Fibroblast of the aortic adventitia (primary cell): ENCODE measurements at regions not wholly inside any gene's neighbourhood (a gene's known extent, or its start where the extent isn't known, plus 50 kb on each side); places are given as distances from the start of the nearest gene placed in this dataset.

Source experiments
- DNase-seq: peaks from one replicate; pipeline ENCODE4 v3.0.0-alpha.2; 2010; ENCODE audit warnings: low read depth
- H3K4me3 ChIP-seq: 2 replicates; pipeline ENCODE4 v1.5.1; 2011; ENCODE audit warnings: low read depth, mild to moderate bottlenecking, control low read depth, low read length, moderate library complexity
- CTCF ChIP-seq: IDR thresholded peaks from 2 replicates; pipeline ENCODE4 v1.5.1; 2011; ENCODE audit warnings: mild to moderate bottlenecking, low read length, control low read depth, inconsistent platforms; ENCODE audit not compliant: insufficient read depth

DNA sequence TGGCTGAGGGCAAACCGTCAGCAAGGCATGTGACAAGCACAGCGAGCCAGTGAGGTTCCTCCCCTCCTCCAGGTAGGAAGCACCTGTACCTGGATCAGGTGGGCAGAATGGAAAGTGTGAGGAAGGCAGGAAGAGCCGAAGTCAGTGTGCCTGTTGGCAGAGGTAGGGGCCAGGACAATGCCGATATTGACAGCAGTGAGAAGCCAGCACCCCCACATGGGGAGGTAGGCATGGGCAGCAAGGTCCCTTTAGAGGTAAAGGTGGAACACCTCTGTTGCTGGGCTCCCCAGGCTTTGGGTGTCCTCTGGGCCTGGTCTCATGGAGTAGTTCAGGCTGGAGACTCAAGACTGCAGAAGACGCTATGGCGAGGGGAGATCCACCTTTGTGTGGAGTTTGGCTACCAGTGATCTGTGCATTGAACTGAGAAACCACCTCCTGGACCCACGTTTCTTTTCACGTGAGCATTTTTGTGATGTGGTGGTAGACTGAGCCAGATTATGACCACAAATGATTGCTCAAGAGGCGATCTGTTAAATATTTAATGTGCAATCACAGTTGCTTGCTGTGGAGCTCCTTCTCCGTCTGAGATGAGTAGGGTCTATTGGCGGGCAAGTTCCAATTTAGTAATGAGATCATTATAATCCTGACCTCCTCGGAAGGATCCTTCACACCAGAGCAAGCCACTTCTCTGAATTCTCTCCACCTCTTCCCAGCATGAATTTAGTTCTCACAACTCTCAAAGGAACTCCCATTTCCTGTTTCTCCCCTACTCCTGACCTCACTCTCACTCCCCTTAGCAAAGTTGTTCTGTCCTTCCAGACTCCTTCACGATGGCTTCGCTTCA, 174.8 kb downstream of the CDH26 start:
- no peak for DNase-seq
- no peak for TF ChIP-seq CTCF

GRCh38 chr20:60135276-60135675, 177.1 kb downstream of the CDH26 start:
- no peak overlapping the region for H3K4me3 ChIP-seq
- no peak for DNase-seq
- no peak for TF ChIP-seq CTCF

More for the DNA sequence above, 174.8 kb downstream of the CDH26 start:
- no peak overlapping the region for H3K4me3 ChIP-seq

DNA sequence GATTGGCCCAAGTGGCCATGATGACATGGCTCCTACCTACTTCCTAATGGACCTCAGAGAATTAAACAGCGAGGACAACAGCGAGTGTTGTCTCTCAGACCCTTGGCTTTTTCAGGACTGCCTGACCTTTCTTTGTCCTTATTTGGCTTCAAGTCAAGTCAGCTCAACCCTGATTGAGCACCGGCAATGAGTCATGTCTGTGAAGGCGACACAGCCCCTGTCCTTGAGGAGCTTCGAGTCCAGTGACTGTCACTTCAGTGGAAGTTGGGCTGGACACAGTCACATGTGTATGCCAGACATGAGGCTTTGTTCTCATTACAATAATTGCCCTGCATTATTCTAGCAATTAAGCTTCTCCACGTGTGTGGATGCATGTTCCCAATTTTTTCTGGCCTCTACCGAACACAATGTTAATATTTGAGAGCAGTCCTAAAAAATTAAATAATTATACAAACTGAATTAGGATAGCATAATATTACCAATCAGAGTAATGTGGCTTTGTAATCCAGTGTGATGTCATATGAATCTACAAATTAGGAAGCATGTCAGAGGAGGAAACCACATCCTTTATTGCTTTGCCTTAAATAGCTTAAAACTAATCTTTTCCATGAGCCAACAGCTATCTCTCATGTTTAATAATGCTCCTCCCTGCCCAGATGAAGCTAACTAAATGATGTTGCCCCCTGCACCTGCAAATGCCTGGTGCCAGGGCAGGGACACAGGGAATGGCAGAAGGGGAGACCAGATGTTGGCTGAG, 178.6 kb downstream of the CDH26 start:
- no peak for DNase-seq
- no peak for TF ChIP-seq CTCF
- no peak overlapping the region for H3K4me3 ChIP-seq

- no peak overlapping the region for H3K4me3 ChIP-seq
- no peak for TF ChIP-seq CTCF
- DNase-seq = no peak
Measured at GRCh38 chr20:60137657-60138245, 179.5 kb downstream of the CDH26 start.

DNA sequence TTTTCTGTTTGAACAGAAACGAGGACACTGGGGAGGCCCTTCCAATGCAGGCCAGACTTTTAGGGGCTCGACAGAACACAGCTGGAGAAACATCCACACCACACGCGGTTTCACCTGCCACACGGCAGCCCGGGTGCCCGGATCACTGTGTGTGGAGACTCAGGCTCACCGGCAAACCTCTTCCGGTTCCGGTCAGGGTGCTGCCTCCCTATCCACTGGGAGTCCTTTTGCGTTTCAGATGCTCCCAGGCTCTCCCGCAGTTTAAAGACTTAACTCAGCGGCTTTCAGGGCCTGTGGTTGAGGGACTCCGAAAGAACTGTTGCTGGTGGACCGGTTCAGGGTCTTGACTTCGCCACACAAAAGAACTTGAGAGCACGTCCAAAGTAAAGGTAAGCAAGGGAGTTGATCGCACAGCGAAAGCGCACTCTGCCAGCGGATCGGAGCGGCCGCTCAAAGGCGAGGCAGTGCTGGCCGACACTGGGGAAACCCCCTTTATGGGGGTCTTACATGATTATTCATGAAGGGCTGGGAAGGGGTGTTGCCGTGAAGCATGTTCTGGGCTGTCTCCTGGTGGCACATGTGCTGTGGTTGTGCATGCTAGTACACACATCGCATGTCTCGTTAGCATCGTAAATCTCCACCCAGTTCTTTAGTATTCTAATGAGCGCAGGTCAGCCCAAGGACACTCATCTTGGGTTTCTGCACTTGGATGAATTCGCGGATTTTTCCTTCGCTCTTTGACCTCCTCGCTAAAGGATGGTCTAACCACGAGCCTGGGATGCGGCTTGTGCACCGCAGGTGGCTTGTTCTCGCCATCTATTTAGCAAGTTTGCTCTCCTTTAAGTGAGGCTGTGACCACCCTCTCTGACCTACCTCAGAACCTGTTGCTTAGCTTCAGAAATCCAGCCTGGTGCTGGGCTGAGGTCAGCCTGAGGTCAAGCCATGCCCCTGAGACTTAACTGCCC, 180.3 kb downstream of the CDH26 start:
- DNase-seq = no peak
- no peak overlapping the region for H3K4me3 ChIP-seq
- TF ChIP-seq CTCF = no peak
